A673 (cell line): ENCODE measurements at regions not wholly inside any gene's neighbourhood (a gene's known extent, or its start where the extent isn't known, plus 50 kb on each side); places are given as distances from the start of the nearest gene placed in this dataset.

Experiments used
- BruUV-seq: library from RNA; stranded (reverse); fragments of 400-500 nt; replicated peaks from 2 replicates; lab custom pipeline; 2021; lab: Mats Ljungman, UMichigan
- CTCF ChIA-PET: fragments of 300-600 bp; sonication (Branson Sonifier 250); formaldehyde crosslinking; loops from one replicate; lab custom pipeline; 2022; ENCODE audit warnings: antibody characterized with exemption; lab: Charles Lee
- POLR2A ChIA-PET: fragments of 300-600 bp; sonication (Branson Sonifier 250); formaldehyde crosslinking; loops from one replicate; lab custom pipeline; 2022; ENCODE audit warnings: antibody characterized with exemption; ENCODE audit not compliant: low non-redundant PET; lab: Charles Lee
- DNase-seq: peaks from one replicate; pipeline ENCODE4 v3.0.0-alpha.2; 2015; ENCODE audit warnings: low spot score
- H3K27ac ChIP-seq: fragments of 200-600 bp; sonication (generic); 2 replicates; pipeline ENCODE4 v1.5.1; 2016; ENCODE audit warnings: mixed run types, low read depth, mild to moderate bottlenecking, mixed read lengths, antibody characterized with exemption, low read length; ENCODE audit not compliant: poor library complexity, severe bottlenecking
- H3K27me3 ChIP-seq: fragments of 200-600 bp; sonication (generic); replicated peaks from 2 replicates; pipeline ENCODE4 v1.6.1; 2017; ENCODE audit warnings: mixed run types, low read depth, mild to moderate bottlenecking, mixed read lengths, antibody characterized with exemption, low read length; ENCODE audit not compliant: insufficient read depth, poor library complexity
- H3K36me3 ChIP-seq: fragments of 200-600 bp; sonication (generic); 2 replicates; pipeline ENCODE4 v1.6.1; 2016; ENCODE audit warnings: mixed run types, mild to moderate bottlenecking, mixed read lengths, antibody characterized with exemption, low read length; ENCODE audit not compliant: insufficient read depth, poor library complexity, severe bottlenecking
- H3K4me1 ChIP-seq: fragments of 200-600 bp; sonication (generic); 2 replicates; pipeline ENCODE4 v1.6.1; 2017; ENCODE audit warnings: mixed run types, mild to moderate bottlenecking, mixed read lengths, antibody characterized with exemption, low read length; ENCODE audit not compliant: insufficient read depth, poor library complexity, severe bottlenecking
- H3K4me3 ChIP-seq: fragments of 200-600 bp; sonication (generic); 2 replicates; pipeline ENCODE4 v1.5.1; 2016; ENCODE audit warnings: low read depth, mixed run types, mild to moderate bottlenecking, mixed read lengths, low read length; ENCODE audit not compliant: poor library complexity, severe bottlenecking
- H3K9me3 ChIP-seq: fragments of 200-600 bp; sonication (generic); 2 replicates; pipeline ENCODE4 v1.6.1; 2016; ENCODE audit warnings: mixed run types, low read depth, mild to moderate bottlenecking, mixed read lengths, antibody characterized with exemption, low read length; ENCODE audit not compliant: poor library complexity, severe bottlenecking
- EZH2 ChIP-seq: fragments of 200-600 bp; sonication (generic); IDR thresholded peaks from 2 replicates; pipeline ENCODE4 v1.6.1; 2017; ENCODE audit warnings: borderline replicate concordance, low read depth, mild to moderate bottlenecking, mixed read lengths, antibody characterized with exemption, low read length; ENCODE audit not compliant: poor library complexity, severe bottlenecking
- intact Hi-C: fragments of 100-400 bp; cut with micrococcal nuclease; formaldehyde crosslinking; loops from one replicate; pipeline ENCODE4 v1.10.0; 2022; ENCODE audit not compliant: unreplicated experiment
- TF ChIP-seq, protein P1 (sequence below): fragments of 300-800, 200-600 bp; sonication (generic); conservative IDR thresholded peaks from 2 replicates; pipeline ENCODE4 v1.5.1; 2017; ENCODE audit warnings: low read depth, mild to moderate bottlenecking, antibody characterized with exemption, low read length, moderate library complexity, mixed read lengths

DNA sequence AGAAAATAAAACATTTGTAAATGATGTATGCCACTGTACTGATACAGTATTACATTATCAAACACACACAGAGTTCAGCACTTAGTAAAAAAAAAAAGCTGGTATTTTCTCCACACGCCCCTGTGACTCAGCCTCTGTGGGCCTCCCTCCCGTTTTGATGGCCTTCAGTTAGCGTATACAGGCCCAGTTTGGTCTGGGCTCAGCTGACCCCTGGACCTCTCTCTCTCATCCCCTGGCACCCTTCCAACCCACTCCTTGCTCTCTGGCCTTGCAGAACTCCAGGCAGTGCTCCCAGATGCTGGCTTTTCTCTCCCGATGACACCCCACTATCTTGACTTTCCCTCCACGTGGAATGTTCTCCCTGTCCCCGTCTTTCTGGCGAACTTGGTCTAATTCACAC, 89.0 kb upstream of the LIMCH1 start:
- peaks cover 5% of the 10 kb centered on the region for H3K27me3 ChIP-seq
- H3K36me3 ChIP-seq, result no peaks in the 10 kb centered on the region
- CTCF ChIA-PET, result interaction anchor here (0.6 kb wide), 1 partner anchor 245 kb away, joined by 3 read pairs; no protein-coding TSS in a partner anchor
- POLR2A ChIA-PET, result no interaction called here
- no peaks in the 10 kb centered on the region for H3K4me1 ChIP-seq
- H3K27ac ChIP-seq, result no peak overlapping the region
- H3K4me3 ChIP-seq, result no peak overlapping the region
- DNase-seq, result no peak
- no TSS peak for BruUV-seq
- TF ChIP-seq, protein P1, sequence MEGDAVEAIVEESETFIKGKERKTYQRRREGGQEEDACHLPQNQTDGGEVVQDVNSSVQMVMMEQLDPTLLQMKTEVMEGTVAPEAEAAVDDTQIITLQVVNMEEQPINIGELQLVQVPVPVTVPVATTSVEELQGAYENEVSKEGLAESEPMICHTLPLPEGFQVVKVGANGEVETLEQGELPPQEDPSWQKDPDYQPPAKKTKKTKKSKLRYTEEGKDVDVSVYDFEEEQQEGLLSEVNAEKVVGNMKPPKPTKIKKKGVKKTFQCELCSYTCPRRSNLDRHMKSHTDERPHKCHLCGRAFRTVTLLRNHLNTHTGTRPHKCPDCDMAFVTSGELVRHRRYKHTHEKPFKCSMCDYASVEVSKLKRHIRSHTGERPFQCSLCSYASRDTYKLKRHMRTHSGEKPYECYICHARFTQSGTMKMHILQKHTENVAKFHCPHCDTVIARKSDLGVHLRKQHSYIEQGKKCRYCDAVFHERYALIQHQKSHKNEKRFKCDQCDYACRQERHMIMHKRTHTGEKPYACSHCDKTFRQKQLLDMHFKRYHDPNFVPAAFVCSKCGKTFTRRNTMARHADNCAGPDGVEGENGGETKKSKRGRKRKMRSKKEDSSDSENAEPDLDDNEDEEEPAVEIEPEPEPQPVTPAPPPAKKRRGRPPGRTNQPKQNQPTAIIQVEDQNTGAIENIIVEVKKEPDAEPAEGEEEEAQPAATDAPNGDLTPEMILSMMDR, result no peak
- TF ChIP-seq EZH2, result no peak
- H3K9me3 ChIP-seq, result no peaks in the 10 kb centered on the region
- intact Hi-C loops, result no loop called here

- BruUV-seq, result no TSS peak
- H3K27me3 ChIP-seq, result peaks cover 6% of the 10 kb centered on the region
These were observed 86.0 kb upstream of the LIMCH1 start for GRCh38 chr4:41451961-41452360.

DNA sequence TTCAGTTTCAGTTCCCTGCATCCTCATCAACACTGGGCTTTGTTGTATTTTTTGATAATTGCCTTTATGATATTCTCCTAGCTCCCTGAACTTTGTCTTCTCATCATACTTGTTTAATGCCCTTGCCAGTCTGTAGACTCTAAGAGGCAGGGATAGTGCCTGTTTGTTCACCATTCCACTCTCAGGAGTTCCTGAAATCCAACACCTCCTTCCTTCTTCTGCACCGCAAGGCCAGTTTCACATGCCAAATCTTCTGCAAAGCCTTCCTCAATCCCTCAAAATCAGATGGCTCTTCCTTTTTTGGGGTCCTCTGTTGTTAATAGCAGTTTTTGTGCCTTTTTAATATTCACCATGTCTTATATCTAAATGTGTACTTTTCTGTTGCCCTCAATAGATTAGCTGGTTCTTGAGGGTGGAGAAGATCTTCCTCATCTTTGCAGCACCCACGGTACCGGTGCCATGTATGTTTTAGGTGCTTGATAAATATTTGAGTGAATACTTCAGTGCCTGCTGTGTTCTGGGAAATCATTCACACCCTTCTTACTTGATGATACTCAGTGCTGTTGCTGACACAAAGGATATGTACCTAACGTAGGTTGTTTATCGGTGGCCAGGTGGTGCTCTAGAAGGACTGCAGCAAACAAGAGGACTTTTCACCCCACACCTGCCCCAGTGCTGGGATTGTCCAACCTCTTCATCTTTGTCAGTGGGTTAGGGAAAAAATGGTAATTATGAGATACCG, 85.3 kb upstream of the LIMCH1 start:
- Histone ChIP-seq H3K27me3 (peaks cover 6% of the 10 kb centered on the region), H3K27ac (no peak overlapping the region), H3K4me3 (no peak overlapping the region), H3K36me3 (no peaks in the 10 kb centered on the region), H3K4me1 (no peaks in the 10 kb centered on the region), H3K9me3 (no peaks in the 10 kb centered on the region)
- POLR2A ChIA-PET, result no interaction called here
- CTCF ChIA-PET, result no interaction called here
- intact Hi-C loops, result no loop called here
- TF ChIP-seq, protein P1, result no peak
- no peak for TF ChIP-seq EZH2
- no TSS peak for BruUV-seq
- DNase-seq, result no peak

More at GRCh38 chr4:41451961-41452360, 86.0 kb upstream of the LIMCH1 start:
- intact Hi-C loops, result no loop called here
- H3K9me3 ChIP-seq, result no peaks in the 10 kb centered on the region
- DNase-seq, result no peak
- CTCF ChIA-PET, result no interaction called here
- H3K4me3 ChIP-seq, result no peak overlapping the region
- no peaks in the 10 kb centered on the region for H3K4me1 ChIP-seq
- H3K27ac ChIP-seq, result no peak overlapping the region
- POLR2A ChIA-PET, result no interaction called here
- H3K36me3 ChIP-seq, result no peaks in the 10 kb centered on the region
- no peak for TF ChIP-seq EZH2
- TF ChIP-seq, protein P1, result no peak
